ENCODE measurements at regions not wholly inside any gene's neighbourhood (a gene's known extent, or its start where the extent isn't known, plus 50 kb on each side); places are given as distances from the start of the nearest gene placed in this dataset.

- no peaks in the 10 kb centered on the region for H3K36me3 ChIP-seq (ENCODE audit: control insufficient read depth in 2 of 2, insufficient read depth in 1 of 2, low read length in 2 of 2)
- ChIA-PET POLR2A (no interaction called here), CTCF (interaction anchor here (0.7 kb wide), 1 partner anchor 311 kb away, joined by 3 read pairs; no protein-coding TSS in a partner anchor)
- no peak overlapping the region for H3K27ac ChIP-seq (ENCODE audit: extremely low read depth, low read depth, low read length)
- no peak overlapping the region for H3K4me3 ChIP-seq (ENCODE audit: low read depth, low read length)
- no peaks in the 10 kb centered on the region for H3K4me1 ChIP-seq (ENCODE audit: control insufficient read depth, insufficient read depth, low read length)
- H3K9me3 ChIP-seq (ENCODE audit: control insufficient read depth, insufficient read depth, low read depth, low read length): no peaks in the 10 kb centered on the region
- TF ChIP-seq ZNF791 (tag by site-specific recombination; IDR thresholded peaks at IDR 0.05) (no peak), SCRT2 (tag by site-specific recombination; IDR thresholded peaks at IDR 0.05) (no peak), ZNF707 (tag by site-specific recombination; IDR thresholded peaks at IDR 0.05) (no peak), TCF7L2 (IDR thresholded peaks at IDR 0.05; ENCODE audit: borderline replicate concordance, low read depth, low read length) (no peak), GLI2 (tag by site-specific recombination; IDR thresholded peaks at IDR 0.05; ENCODE audit: borderline replicate concordance, low read depth) (no peak), ZNF473 (tag by site-specific recombination; IDR thresholded peaks at IDR 0.05) (no peak)
Measured at GRCh38 chr2:5102823-5103222, 589.4 kb upstream of the SOX11 start.

DNA sequence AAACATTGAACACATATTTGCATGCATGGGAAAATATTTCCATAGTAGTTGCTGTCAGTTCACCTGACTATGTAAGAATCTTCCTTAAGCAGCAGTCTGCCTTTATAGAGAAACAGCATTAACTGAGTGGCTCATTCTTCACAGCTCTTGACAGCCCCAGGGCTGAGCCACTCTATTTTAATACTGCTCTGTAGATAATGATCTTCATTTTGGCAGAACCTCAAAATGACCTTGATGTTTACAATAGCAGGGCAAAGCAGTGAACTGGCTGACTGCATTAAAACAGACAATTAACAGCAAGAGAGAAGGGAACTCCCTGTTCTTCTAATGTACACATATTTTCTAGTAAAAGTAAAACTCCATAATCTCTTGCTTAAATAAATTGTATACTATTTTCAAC, 580.6 kb upstream of the SOX11 start:
- ChIA-PET POLR2A (no interaction called here), CTCF (no interaction called here)
- H3K4me3 ChIP-seq (ENCODE audit: low read depth, low read length): no peak overlapping the region
- H3K4me1 ChIP-seq (ENCODE audit: control insufficient read depth, insufficient read depth, low read length): no peaks in the 10 kb centered on the region
- no peak overlapping the region for H3K27ac ChIP-seq (ENCODE audit: extremely low read depth, low read depth, low read length)
- no peaks in the 10 kb centered on the region; the same call in 1 of the 2 replicates for H3K9me3 ChIP-seq (ENCODE audit: control insufficient read depth, insufficient read depth, low read depth, low read length)
- no peak for TF ChIP-seq ZNF664 (tag by site-specific recombination; IDR thresholded peaks at IDR 0.05)
- TF ChIP-seq, protein P1, sequence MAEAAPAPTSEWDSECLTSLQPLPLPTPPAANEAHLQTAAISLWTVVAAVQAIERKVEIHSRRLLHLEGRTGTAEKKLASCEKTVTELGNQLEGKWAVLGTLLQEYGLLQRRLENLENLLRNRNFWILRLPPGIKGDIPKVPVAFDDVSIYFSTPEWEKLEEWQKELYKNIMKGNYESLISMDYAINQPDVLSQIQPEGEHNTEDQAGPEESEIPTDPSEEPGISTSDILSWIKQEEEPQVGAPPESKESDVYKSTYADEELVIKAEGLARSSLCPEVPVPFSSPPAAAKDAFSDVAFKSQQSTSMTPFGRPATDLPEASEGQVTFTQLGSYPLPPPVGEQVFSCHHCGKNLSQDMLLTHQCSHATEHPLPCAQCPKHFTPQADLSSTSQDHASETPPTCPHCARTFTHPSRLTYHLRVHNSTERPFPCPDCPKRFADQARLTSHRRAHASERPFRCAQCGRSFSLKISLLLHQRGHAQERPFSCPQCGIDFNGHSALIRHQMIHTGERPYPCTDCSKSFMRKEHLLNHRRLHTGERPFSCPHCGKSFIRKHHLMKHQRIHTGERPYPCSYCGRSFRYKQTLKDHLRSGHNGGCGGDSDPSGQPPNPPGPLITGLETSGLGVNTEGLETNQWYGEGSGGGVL (tag by site-specific recombination; IDR thresholded peaks at IDR 0.05): no peak
- TF ChIP-seq ZNF133 (tag by site-specific recombination; IDR thresholded peaks at IDR 0.05): no peak
- no peak for TF ChIP-seq ZNF354C (tag by site-specific recombination; IDR thresholded peaks at IDR 0.05; ENCODE audit: borderline replicate concordance, low read depth)
- no peak for TF ChIP-seq ZNF660 (tag by site-specific recombination; IDR thresholded peaks at IDR 0.05)
- TF ChIP-seq, protein P2, sequence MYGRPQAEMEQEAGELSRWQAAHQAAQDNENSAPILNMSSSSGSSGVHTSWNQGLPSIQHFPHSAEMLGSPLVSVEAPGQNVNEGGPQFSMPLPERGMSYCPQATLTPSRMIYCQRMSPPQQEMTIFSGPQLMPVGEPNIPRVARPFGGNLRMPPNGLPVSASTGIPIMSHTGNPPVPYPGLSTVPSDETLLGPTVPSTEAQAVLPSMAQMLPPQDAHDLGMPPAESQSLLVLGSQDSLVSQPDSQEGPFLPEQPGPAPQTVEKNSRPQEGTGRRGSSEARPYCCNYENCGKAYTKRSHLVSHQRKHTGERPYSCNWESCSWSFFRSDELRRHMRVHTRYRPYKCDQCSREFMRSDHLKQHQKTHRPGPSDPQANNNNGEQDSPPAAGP (tag by site-specific recombination; IDR thresholded peaks at IDR 0.05): no peak
- no peak for TF ChIP-seq SCRT1 (tag by site-specific recombination; IDR thresholded peaks at IDR 0.05; ENCODE audit: borderline replicate concordance)
- TF ChIP-seq TCF7L2 (IDR thresholded peaks at IDR 0.05; ENCODE audit: borderline replicate concordance, low read depth, low read length): no peak
- no peak for TF ChIP-seq ZNF266 (tag by site-specific recombination; IDR thresholded peaks at IDR 0.05; ENCODE audit: low read depth)
- no peak for TF ChIP-seq ZNF549 (tag by site-specific recombination; IDR thresholded peaks at IDR 0.05)
- TF ChIP-seq ZSCAN16 (tag by site-specific recombination; IDR thresholded peaks at IDR 0.05): no peak
- TF ChIP-seq ZNF239 (tag by site-specific recombination; IDR thresholded peaks at IDR 0.05): no peak
- TF ChIP-seq ZNF138 (tag by site-specific recombination; IDR thresholded peaks at IDR 0.05; ENCODE audit: borderline replicate concordance): no peak
- TF ChIP-seq ZNF513 (tag by site-specific recombination; IDR thresholded peaks at IDR 0.05): no peak
- no peak for TF ChIP-seq ZNF544 (tag by site-specific recombination; IDR thresholded peaks at IDR 0.05)
- no peak for TF ChIP-seq ZNF610 (tag by site-specific recombination; IDR thresholded peaks at IDR 0.05; ENCODE audit: borderline replicate concordance)
- TF ChIP-seq ZNF529 (tag by site-specific recombination; IDR thresholded peaks at IDR 0.05; ENCODE audit: insufficient replicate concordance): no peak
- TF ChIP-seq ELK4 (IDR thresholded peaks at IDR 0.05; ENCODE audit: borderline replicate concordance, low read depth, low read length): no peak
- no peak for TF ChIP-seq ZNF629 (tag by site-specific recombination; IDR thresholded peaks at IDR 0.05)
- no peaks in the 10 kb centered on the region for H3K36me3 ChIP-seq (ENCODE audit: control insufficient read depth in 2 of 2, insufficient read depth in 1 of 2, low read length in 2 of 2)
